Panc1 (cell line): ENCODE measurements at regions not wholly inside any gene's neighbourhood (a gene's known extent, or its start where the extent isn't known, plus 50 kb on each side); places are given as distances from the start of the nearest gene placed in this dataset.

Experiments
- CTCF ChIP-seq: fragments of 450-650 bp; IDR thresholded peaks from 2 replicates; pipeline ENCODE4 v1.5.1; 2017; ENCODE audit warnings: mild to moderate bottlenecking
- REST ChIP-seq, 2 experiments: IDR thresholded peaks; 2 replicates each; pipeline ENCODE4 v1.6.1; 2011 to 2012; ENCODE audit warnings: low read depth in 2 of 2, control low read depth in 1 of 2, low read length in 1 of 2, mild to moderate bottlenecking in 1 of 2, moderate library complexity in 1 of 2; ENCODE audit not compliant: insufficient read depth in 1 of 2

DNA sequence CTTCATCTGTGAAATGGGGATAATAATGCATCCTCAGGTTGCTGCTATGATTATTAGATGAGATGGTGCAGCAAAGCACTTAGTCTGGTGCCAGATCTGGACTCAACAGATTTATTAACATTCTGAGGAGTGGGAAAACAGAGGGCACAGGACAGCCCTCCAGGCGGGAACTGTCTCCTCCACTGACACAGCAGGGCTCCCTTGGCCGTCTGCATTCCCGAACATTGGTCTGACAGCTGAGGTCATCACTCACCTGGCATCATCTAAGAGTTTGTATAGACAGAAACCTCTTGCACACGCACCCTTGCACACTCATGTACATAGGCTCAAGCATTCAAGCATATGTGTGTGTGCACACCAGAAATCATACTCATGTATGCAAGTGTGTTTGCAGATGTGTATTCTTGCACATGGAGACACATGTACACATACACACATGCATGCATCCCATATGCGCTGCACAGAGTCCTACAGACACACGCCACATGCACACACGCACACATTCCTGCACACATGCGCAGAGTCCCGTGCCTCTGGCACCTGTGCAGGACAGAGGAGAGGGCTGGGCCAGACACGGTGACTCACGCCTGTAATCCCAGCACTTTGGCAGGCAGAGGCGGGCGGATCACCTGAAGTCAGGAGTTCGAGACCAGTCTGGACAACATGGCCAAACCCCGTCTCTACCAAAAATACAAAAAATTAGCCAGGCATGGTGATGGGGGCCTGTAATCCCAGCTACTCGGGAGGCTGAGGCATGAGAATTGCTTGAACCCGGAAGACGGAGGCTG lies 173.3 kb upstream of the GLI2 start:
- no peak for TF ChIP-seq REST (IDR thresholded peaks at IDR 0.05; ENCODE audit: insufficient read depth in 1 of 2, low read depth in 2 of 2, low read length in 1 of 2)
- TF ChIP-seq CTCF, result no peak
